ENCODE measurements at regions not wholly inside any gene's neighbourhood (a gene's known extent, or its start where the extent isn't known, plus 50 kb on each side); places are given as distances from the start of the nearest gene placed in this dataset.

GRCh38 chr1:221837896-221838295 lies 96.0 kb upstream of the DUSP10 start:
- WGBS, 2 donors = 56 to 84% methylated on average over 8 of the region's 8 CpGs
- DNase-seq = no peak
- Histone ChIP-seq H3K4me3 (no peak overlapping the region), H3K27me3 (no peaks in the 10 kb centered on the region), H3K4me1 (peaks cover 0 to 6% (median 1%) of the 10 kb centered on the region in 4 donors), H3K9me3 (no peaks in the 10 kb centered on the region), H3K27ac (no peak overlapping the region), H3K36me3 (no peaks in the 10 kb centered on the region)
- TF ChIP-seq POLR2A (IDR thresholded peaks at IDR 0.05) (no peak), POLR2AphosphoS5 (IDR thresholded peaks at IDR 0.05) (no peak), CTCF (IDR thresholded peaks at IDR 0.05) (no peak), EP300 (IDR thresholded peaks at IDR 0.05) (no peak)
- intact Hi-C loops (cut with DNase I) = no loop called here

- no peaks in the 10 kb centered on the region for H3K36me3 ChIP-seq
- TF ChIP-seq POLR2A (IDR thresholded peaks at IDR 0.05) = no peak
- no peak for TF ChIP-seq EP300 (IDR thresholded peaks at IDR 0.05)
- TF ChIP-seq CTCF (IDR thresholded peaks at IDR 0.05) = no peak
- no peak for TF ChIP-seq POLR2AphosphoS5 (IDR thresholded peaks at IDR 0.05)
- H3K9me3 ChIP-seq = no peaks in the 10 kb centered on the region
- no peak for DNase-seq
- peaks cover 0 to 23% (median 16%) of the 10 kb centered on the region in 4 donors for H3K4me1 ChIP-seq
- WGBS, 2 donors = 66 to 89% methylated on average over 3 of the region's 3 CpGs
- H3K27me3 ChIP-seq = no peaks in the 10 kb centered on the region
- no peak overlapping the region for H3K4me3 ChIP-seq
- H3K27ac ChIP-seq = no peak overlapping the region
- intact Hi-C loops (cut with DNase I) = no loop called here
Observed at GRCh38 chr1:221834698-221835513, 93.0 kb upstream of the DUSP10 start.

GRCh38 chr1:221832617-221833016 lies 90.7 kb upstream of the DUSP10 start:
- TF ChIP-seq POLR2AphosphoS5 (IDR thresholded peaks at IDR 0.05) (peak in 2 of 4 donors; percentile 21 to 32), EP300 (IDR thresholded peaks at IDR 0.05) (no peak)
- H3K27ac ChIP-seq = peak overlapping the region; percentile 14 to 60 (median 44)
- intact Hi-C loops (cut with DNase I) = no loop called here
- DNase-seq = peak; percentile 81
- WGBS, 2 donors = 37 to 70% methylated on average over 2 of the region's 2 CpGs
- no peaks in the 10 kb centered on the region for H3K9me3 ChIP-seq
- H3K4me1 ChIP-seq = peaks cover 0 to 29% (median 22%) of the 10 kb centered on the region in 4 donors
- H3K4me3 ChIP-seq = no peak overlapping the region
- H3K36me3 ChIP-seq = no peaks in the 10 kb centered on the region
- H3K27me3 ChIP-seq = no peaks in the 10 kb centered on the region

GRCh38 chr1:221832151-221832550 lies 90.3 kb upstream of the DUSP10 start:
- H3K9me3 ChIP-seq = no peaks in the 10 kb centered on the region
- WGBS, 2 donors = 70 to 74% methylated on average over 1 of the region's 1 CpG
- peak overlapping the region; percentile 14 to 60 (median 44) for H3K27ac ChIP-seq
- H3K4me3 ChIP-seq = no peak overlapping the region
- TF ChIP-seq POLR2AphosphoS5 (IDR thresholded peaks at IDR 0.05) (no peak), CTCF (IDR thresholded peaks at IDR 0.05) (no peak), EP300 (IDR thresholded peaks at IDR 0.05) (no peak), POLR2A (IDR thresholded peaks at IDR 0.05) (no peak)
- H3K36me3 ChIP-seq = no peaks in the 10 kb centered on the region
- no peak for DNase-seq
- H3K27me3 ChIP-seq = no peaks in the 10 kb centered on the region
- H3K4me1 ChIP-seq = peaks cover 0 to 29% (median 22%) of the 10 kb centered on the region in 4 donors
- intact Hi-C loops (cut with DNase I) = no loop called here

- Histone ChIP-seq H3K9me3 (no peaks in the 10 kb centered on the region), H3K36me3 (no peaks in the 10 kb centered on the region), H3K4me1 (peaks cover 0 to 29% (median 22%) of the 10 kb centered on the region in 4 donors), H3K27me3 (no peaks in the 10 kb centered on the region), H3K4me3 (no peak overlapping the region), H3K27ac (peak overlapping the region in 1 of 4 donors; percentile 24)
- TF ChIP-seq POLR2AphosphoS5 (IDR thresholded peaks at IDR 0.05) (peak in 1 of 4 donors; percentile 31), CTCF (IDR thresholded peaks at IDR 0.05) (no peak), POLR2A (IDR thresholded peaks at IDR 0.05) (no peak), EP300 (IDR thresholded peaks at IDR 0.05) (no peak)
- no peak for DNase-seq
- intact Hi-C loops (cut with DNase I) = no loop called here
- 57 to 61% methylated on average over 5 of the region's 5 CpGs for WGBS, 2 donors
Observed at GRCh38 chr1:221829327-221830015, 87.6 kb upstream of the DUSP10 start.

Measured in sigmoid colon (tissue), 6 donors.